PFSK-1 (cell line): ENCODE measurements at regions not wholly inside any gene's neighbourhood (a gene's known extent, or its start where the extent isn't known, plus 50 kb on each side); places are given as distances from the start of the nearest gene placed in this dataset.

Experiments used
- FOXP2 ChIP-seq: optimal IDR thresholded peaks from 2 replicates; pipeline ENCODE3; 2011; ENCODE audit warnings: borderline replicate concordance, control low read depth, inconsistent platforms; ENCODE audit not compliant: insufficient read depth; ENCODE audit errors: extremely low read length, extremely low read depth
- POLR2AphosphoS5 ChIP-seq: IDR thresholded peaks from 2 replicates; pipeline ENCODE4 v1.6.1; 2012; ENCODE audit warnings: low read depth, mild to moderate bottlenecking, control low read depth, low read length, moderate library complexity
- SIN3A ChIP-seq: IDR thresholded peaks from 2 replicates; pipeline ENCODE4 v1.6.1; 2012; ENCODE audit warnings: mild to moderate bottlenecking, low read length, moderate library complexity, borderline replicate concordance; ENCODE audit not compliant: insufficient read depth
- TAF1 ChIP-seq: IDR thresholded peaks from 2 replicates; pipeline ENCODE4 v1.6.1; 2012; ENCODE audit warnings: low read length, control low read depth, borderline replicate concordance; ENCODE audit not compliant: insufficient read depth
- TF ChIP-seq, protein P1 (sequence below), 2 experiments: IDR thresholded peaks; 2 replicates each; pipeline versions ENCODE4 v1.6.1 to v1.8.0; 2011 to 2012; ENCODE audit warnings: low read depth in 2 of 2, low read length in 2 of 2, control low read depth in 1 of 2, inconsistent platforms in 1 of 2, mild to moderate bottlenecking in 1 of 2, moderate library complexity in 1 of 2; ENCODE audit not compliant: insufficient read depth in 1 of 2

DNA sequence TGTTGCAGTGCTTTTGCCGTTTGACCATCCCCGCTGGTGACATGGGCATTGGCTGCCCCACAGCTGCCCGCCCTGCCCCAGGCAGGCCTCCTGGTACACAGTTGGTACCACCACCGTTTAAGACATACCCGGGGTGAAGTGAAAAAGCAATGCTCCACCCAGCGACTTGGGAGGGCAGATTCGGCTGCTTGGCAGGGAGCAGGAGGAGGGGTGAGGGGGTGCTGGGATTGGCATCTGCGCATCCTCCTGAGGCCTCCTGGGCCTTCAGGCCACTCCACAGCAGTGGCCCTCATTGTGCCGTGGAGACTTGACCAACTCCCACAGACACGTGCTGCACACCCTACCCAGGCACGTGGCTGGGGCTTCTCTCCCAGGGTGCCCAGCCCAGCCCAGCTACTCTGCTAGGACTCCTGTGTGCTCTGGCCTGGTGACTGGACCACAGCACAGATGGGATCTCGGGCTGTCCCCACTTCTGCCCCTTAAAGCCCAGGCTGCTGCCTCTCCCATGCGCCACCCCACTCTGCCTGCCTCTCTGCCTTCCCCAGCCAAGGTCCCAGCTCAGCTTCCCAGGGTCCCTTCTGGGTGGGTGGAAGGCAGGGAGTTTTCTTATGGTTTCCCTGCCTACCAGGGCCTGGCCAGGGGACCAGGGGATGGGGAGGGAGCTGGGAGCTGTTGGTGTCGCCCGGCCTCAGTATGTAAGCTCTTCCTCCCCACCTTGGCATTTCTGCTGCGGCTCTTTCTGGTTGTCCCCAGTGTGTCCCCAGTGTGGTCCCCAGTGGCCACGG lies 157.0 kb upstream of the HS6ST1 start:
- TF ChIP-seq POLR2AphosphoS5 (no peak), FOXP2 (no peak), SIN3A (no peak), TAF1 (no peak)
- TF ChIP-seq, protein P1, sequence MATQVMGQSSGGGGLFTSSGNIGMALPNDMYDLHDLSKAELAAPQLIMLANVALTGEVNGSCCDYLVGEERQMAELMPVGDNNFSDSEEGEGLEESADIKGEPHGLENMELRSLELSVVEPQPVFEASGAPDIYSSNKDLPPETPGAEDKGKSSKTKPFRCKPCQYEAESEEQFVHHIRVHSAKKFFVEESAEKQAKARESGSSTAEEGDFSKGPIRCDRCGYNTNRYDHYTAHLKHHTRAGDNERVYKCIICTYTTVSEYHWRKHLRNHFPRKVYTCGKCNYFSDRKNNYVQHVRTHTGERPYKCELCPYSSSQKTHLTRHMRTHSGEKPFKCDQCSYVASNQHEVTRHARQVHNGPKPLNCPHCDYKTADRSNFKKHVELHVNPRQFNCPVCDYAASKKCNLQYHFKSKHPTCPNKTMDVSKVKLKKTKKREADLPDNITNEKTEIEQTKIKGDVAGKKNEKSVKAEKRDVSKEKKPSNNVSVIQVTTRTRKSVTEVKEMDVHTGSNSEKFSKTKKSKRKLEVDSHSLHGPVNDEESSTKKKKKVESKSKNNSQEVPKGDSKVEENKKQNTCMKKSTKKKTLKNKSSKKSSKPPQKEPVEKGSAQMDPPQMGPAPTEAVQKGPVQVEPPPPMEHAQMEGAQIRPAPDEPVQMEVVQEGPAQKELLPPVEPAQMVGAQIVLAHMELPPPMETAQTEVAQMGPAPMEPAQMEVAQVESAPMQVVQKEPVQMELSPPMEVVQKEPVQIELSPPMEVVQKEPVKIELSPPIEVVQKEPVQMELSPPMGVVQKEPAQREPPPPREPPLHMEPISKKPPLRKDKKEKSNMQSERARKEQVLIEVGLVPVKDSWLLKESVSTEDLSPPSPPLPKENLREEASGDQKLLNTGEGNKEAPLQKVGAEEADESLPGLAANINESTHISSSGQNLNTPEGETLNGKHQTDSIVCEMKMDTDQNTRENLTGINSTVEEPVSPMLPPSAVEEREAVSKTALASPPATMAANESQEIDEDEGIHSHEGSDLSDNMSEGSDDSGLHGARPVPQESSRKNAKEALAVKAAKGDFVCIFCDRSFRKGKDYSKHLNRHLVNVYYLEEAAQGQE (IDR thresholded peaks at IDR 0.05; ENCODE audit: insufficient read depth in 1 of 2, low read depth in 2 of 2, low read length in 2 of 2) = no peak

DNA sequence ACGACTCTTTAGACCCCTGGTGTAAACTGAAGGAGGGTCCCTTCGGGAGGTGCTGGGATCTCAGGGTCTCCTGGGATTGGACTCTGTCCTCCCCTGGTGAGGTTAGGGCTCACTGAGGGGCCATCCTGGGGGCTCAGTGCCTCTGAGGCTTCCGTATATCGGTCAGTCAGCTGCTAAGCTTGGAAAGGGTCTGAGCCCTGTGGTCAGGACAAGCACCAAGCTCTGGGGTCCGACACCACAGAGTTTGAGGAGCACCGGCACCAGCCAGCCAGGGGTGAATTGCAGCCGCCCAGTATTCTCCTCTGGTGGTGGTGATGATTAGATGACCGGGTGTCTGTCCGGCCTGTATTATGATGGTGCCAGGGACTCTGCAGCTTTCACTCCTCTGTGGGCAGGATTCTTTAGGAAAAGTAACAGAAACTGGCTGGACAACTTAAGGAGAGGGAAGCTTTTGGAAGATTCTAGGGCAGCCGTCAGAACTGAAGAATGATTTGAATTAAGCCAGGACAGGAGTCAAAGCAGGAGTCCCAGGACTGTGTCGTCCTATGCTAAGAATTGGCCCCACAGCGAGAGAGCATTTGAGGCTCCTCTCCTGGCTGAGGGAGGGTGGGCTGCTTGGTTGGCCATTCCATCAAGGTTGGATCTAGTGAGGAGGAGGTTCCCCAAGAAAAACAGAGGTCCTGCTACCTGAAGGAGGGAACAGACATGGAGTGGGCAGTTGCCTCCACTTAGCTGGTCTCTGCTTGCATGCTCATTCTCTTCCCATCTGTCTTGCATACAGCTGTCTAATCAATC lies 158.6 kb upstream of the HS6ST1 start:
- TF ChIP-seq SIN3A (no peak), TAF1 (no peak), FOXP2 (no peak), POLR2AphosphoS5 (no peak)
- TF ChIP-seq, protein P1 (IDR thresholded peaks at IDR 0.05; ENCODE audit: insufficient read depth in 1 of 2, low read depth in 2 of 2, low read length in 2 of 2) = no peak

DNA sequence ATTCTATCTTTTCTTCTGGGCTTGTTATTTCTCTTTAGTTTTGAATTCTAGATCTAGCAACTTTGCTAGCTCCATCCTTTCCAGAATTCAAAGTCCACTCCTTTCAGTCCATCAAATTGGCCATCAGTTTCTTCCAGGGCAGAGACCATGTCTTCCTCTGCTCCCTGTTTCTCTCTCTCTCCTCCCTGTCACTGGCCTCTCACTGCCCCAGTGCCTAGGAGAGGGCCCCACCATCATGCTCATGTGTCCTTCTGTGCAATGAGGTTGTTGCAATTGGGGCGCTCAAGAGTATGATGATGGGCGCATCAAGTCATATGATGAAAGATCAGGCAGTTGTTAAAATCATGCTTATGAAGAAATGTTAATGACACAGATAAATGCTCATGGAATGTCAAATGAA lies 159.2 kb upstream of the HS6ST1 start:
- TF ChIP-seq TAF1 = no peak
- TF ChIP-seq, protein P1 (IDR thresholded peaks at IDR 0.05; ENCODE audit: insufficient read depth in 1 of 2, low read depth in 2 of 2, low read length in 2 of 2) = no peak
- TF ChIP-seq SIN3A = no peak
- no peak for TF ChIP-seq FOXP2
- TF ChIP-seq POLR2AphosphoS5 = no peak

DNA sequence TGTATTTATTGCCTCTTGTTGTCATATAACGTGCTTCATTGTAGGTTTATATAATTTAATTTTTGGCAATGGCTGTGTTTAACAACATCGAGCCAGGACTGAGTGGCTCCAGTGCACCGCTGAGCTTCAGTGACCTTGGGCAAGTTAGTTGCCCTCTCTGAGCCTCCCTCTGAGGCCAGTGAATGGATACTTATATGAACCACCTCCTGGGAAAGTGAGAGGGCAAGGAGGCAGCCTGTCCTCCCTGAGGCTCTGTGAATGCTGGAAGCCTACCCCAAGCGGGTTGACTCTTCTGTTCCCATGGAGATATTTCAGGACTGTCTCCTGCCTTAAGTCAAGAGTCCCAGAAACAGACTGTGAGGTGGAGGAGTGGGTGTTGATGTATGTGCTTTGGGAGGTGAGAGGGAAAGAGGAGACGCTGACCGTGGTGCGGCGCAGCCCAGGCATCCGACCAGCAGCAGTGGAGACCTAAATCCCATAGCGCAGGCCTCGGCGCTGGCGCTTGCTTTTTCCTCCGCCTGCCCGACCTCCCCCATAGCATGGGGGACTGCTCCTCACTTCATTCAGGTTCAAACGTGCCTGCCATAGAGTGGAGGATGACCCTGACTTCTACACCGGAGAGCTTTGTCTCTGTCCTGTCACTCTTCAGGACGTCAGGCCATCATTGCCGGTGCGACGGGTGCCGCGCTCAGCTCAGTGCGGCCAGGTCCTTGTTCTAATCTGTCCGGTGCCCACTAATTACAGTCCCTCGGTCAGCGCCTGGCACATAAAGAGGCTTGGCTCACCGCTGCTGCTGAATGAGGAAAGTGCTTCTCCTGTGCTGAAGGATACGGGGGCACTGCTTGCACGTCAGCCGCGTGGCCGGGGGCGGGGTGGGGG lies 167.3 kb upstream of the HS6ST1 start:
- TF ChIP-seq FOXP2 = no peak
- TF ChIP-seq TAF1 = no peak

- no peak for TF ChIP-seq FOXP2
- TF ChIP-seq, protein P1 (IDR thresholded peaks at IDR 0.05; ENCODE audit: insufficient read depth in 1 of 2, low read depth in 2 of 2, low read length in 2 of 2) = no peak
- TF ChIP-seq SIN3A = no peak
- no peak for TF ChIP-seq POLR2AphosphoS5
- no peak for TF ChIP-seq TAF1
Measured at GRCh38 chr2:128486640-128487375, 168.1 kb upstream of the HS6ST1 start.
